ENCODE measurements at regions not wholly inside any gene's neighbourhood (a gene's known extent, or its start where the extent isn't known, plus 50 kb on each side); places are given as distances from the start of the nearest gene placed in this dataset.
"Not testable (repeated sequence)": the region's sequence is repeated elsewhere in the genome, so short reads cannot be mapped to it uniquely, and the experiment has no call there.

DNA sequence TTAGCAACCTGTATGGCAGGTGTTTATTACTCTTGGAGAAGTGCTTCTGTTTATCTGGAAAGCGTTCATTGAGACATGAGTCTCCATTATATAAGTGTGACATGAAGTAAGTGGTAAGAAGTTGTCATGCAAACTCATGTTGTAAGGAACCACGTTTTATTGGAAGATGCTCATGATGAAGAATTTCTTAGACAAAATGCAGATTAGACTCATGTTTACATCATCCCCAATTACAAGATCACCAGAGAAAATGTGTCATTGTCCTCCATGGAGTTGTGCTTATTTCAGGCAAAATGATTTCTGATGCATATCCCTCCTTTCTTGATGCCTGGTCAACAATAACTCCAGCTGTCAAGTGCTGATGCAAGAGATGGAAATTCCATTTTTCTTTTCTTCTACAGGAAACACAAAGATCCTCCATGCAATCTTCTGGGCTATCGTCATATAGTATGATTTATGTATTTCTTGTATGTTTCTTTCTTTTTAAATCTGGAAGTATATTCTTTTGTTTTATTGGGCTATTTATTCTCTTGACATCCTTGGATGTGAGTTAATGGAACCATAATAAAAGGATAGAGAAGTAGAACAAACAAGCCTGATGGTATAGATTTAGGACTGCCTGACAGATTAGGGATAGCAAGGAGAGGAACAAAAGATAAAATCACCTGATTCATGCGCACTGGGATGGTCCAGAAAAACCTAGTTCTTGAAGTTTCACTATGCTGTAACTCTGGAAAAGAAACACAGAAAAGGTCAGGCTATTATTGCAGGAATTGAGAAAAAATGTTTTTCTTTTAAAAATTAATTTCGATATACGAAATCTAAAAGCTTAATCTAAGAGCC is 50.7 kb upstream of the DIAPH3 start:
- H3K4me3 ChIP-seq: no peak overlapping the region
- no peaks in the 10 kb centered on the region for H3K4me1 ChIP-seq
- no peaks in the 10 kb centered on the region for H3K9me3 ChIP-seq
- DNase-seq (ENCODE audit: low spot score in 2 of 2): no peak
- H3K36me3 ChIP-seq (replicated peaks): no peaks in the 10 kb centered on the region
- H3K27me3 ChIP-seq (ENCODE audit: low read depth): no peaks in the 10 kb centered on the region
- in situ Hi-C loops (cut with MboI; ENCODE audit: low sequenced_read_pairs): no loop called here

DNA sequence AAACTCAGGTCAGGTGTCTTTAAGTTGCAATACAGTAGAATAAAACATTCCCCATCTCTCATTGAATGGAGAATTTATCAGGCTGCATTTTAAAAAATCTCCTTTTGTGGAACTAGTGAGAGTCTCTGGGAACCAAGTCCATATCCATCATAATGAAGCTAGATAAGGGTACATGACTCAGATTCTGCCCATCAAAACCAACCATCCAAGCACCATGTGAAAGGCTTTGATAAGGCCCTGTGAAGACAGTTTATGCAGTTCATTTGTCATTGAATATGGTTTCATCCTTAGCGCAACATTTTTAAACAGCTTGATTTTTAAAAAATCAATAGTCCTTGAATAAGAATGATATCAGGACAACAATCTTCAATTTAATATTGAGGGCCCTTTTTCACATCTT is 56.3 kb upstream of the DIAPH3 start:
- Histone ChIP-seq H3K9me3 (no peaks in the 10 kb centered on the region), H3K4me3 (no peak overlapping the region), H3K36me3 (replicated peaks) (no peaks in the 10 kb centered on the region), H3K27me3 (ENCODE audit: low read depth) (no peaks in the 10 kb centered on the region), H3K4me1 (no peaks in the 10 kb centered on the region)
- DNase-seq (ENCODE audit: low spot score in 2 of 2): no peak
- in situ Hi-C loops (cut with MboI; ENCODE audit: low sequenced_read_pairs): no loop called here

GRCh38 chr13:60221581-60221980 is 57.9 kb upstream of the DIAPH3 start:
- Histone ChIP-seq H3K4me1 (no peaks in the 10 kb centered on the region), H3K36me3 (replicated peaks) (no peaks in the 10 kb centered on the region), H3K4me3 (no peak overlapping the region), H3K27me3 (ENCODE audit: low read depth) (no peaks in the 10 kb centered on the region), H3K9me3 (no peaks in the 10 kb centered on the region)
- in situ Hi-C loops (cut with MboI; ENCODE audit: low sequenced_read_pairs): no loop called here
- no peak for DNase-seq (ENCODE audit: low spot score in 2 of 2)

GRCh38 chr13:60226507-60226906 is 62.8 kb upstream of the DIAPH3 start:
- Histone ChIP-seq H3K27me3 (ENCODE audit: low read depth) (no peaks in the 10 kb centered on the region), H3K9me3 (no peaks in the 10 kb centered on the region), H3K4me1 (no peaks in the 10 kb centered on the region), H3K36me3 (replicated peaks) (no peaks in the 10 kb centered on the region), H3K4me3 (no peak overlapping the region)
- peak; percentile 11 to 44 for DNase-seq (ENCODE audit: low spot score in 2 of 2)
- in situ Hi-C loops (cut with MboI; ENCODE audit: low sequenced_read_pairs): no loop called here

DNA sequence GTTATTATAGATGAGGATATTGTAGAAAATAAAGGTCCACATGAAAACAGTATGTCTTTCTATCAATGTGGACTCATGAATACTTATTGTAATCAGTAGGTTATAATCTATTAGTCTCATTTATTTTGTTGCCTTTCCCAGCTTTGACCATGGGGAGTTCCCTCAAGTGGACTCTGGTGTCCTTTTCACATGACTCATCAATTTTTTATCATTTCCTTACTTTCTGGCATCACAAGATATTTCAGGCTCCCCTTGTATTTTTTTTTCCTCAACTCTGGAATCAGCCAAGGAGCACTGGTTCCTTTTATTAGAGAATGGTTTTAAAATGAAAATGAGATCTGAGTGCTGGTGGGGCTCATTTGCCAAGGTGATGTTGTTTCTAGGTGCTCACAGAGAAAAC is 63.4 kb upstream of the DIAPH3 start:
- Histone ChIP-seq H3K9me3 (no peaks in the 10 kb centered on the region), H3K27me3 (ENCODE audit: low read depth) (no peaks in the 10 kb centered on the region), H3K4me3 (no peak overlapping the region), H3K36me3 (replicated peaks) (no peaks in the 10 kb centered on the region), H3K4me1 (no peaks in the 10 kb centered on the region)
- in situ Hi-C loops (cut with MboI; ENCODE audit: low sequenced_read_pairs): no loop called here
- no peak for DNase-seq (ENCODE audit: low spot score in 2 of 2)

DNA sequence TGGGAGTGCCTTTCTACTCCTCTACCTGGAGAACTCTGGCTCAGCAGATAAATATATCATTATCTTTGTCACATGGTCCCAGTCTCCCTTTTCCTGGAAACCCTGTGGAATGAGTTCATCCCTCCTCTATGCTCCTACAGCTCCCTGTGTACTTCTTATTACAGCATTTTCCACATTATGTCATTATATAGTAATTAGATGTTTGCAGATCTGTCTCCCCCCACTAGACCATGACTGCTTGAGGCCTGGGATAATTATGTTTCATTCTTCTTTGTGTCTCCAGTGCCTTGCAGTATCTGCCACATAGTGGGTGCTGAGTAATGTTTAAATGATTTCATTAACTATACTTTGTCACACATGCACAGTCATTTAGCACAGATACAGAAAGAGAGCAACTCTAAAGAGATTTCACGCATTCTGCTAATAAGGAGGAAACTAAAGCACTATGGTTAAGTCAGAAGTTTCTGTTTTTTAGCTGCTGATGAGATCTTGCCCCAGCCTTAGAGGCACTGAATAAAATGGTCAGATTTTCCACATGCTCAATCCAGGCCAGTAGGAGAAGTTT is 66.1 kb upstream of the DIAPH3 start:
- H3K4me3 ChIP-seq: no peak overlapping the region
- no peaks in the 10 kb centered on the region for H3K27me3 ChIP-seq (ENCODE audit: low read depth)
- no peaks in the 10 kb centered on the region for H3K9me3 ChIP-seq
- DNase-seq (ENCODE audit: low spot score in 2 of 2): no peak
- H3K4me1 ChIP-seq: no peaks in the 10 kb centered on the region
- no peaks in the 10 kb centered on the region for H3K36me3 ChIP-seq (replicated peaks)
- in situ Hi-C loops (cut with MboI; ENCODE audit: low sequenced_read_pairs): no loop called here

DNA sequence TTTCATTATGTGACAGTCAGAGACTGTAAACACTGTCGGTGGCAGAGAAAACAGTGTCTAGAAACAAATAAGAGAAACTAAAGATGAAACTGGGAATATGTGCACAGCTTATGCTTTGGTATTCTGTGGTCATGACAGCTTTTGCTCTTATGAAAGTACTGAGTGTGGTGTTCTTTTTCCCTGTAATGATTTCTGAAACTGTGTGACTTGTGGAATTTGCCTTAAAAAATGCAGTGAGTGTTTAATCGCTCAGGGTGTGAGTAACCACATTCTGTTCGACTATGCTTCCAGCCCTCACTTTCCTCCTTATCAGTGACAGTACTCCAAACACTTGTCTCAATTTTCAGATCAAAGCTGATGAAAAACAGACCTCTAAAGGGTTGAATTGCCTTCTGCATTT is 66.9 kb upstream of the DIAPH3 start:
- Histone ChIP-seq H3K9me3 (no peaks in the 10 kb centered on the region), H3K36me3 (replicated peaks) (no peaks in the 10 kb centered on the region), H3K4me1 (no peaks in the 10 kb centered on the region), H3K27me3 (ENCODE audit: low read depth) (no peaks in the 10 kb centered on the region), H3K4me3 (no peak overlapping the region)
- DNase-seq (ENCODE audit: low spot score in 2 of 2): no peak
- in situ Hi-C loops (cut with MboI; ENCODE audit: low sequenced_read_pairs): no loop called here

- no peak for DNase-seq (ENCODE audit: low spot score in 2 of 2)
- Histone ChIP-seq H3K4me3 (no peak overlapping the region), H3K9me3 (no peaks in the 10 kb centered on the region), H3K4me1 (peaks cover 7% of the 10 kb centered on the region; the same call in 1 of the 2 replicates), H3K36me3 (replicated peaks) (no peaks in the 10 kb centered on the region), H3K27me3 (ENCODE audit: low read depth) (no peaks in the 10 kb centered on the region)
- in situ Hi-C loops (cut with MboI; ENCODE audit: low sequenced_read_pairs): no loop called here
Measured at GRCh38 chr13:60242043-60242595, 78.4 kb upstream of the DIAPH3 start.

DNA sequence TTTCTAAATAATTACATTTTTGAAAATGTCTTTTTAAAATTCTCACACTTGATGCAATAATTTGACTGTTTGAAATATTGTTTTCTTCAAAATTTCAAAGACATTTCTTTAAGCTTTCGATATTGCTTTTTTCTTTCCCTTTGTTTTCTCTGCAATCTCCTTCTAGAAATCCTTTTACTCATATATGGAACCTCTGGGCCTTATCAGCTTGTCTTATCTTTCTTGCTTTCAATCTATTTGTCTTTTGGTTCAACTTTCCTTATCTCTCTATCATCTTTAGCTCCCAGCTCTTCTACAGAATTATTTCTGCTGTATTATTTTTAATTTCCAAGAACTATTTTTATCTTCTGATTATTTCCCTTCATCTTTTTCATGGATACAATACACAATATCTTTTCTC is 80.7 kb upstream of the DIAPH3 start:
- H3K36me3 ChIP-seq (replicated peaks): no peaks in the 10 kb centered on the region
- in situ Hi-C loops (cut with MboI; ENCODE audit: low sequenced_read_pairs): no loop called here
- H3K4me1 ChIP-seq: peaks cover 7% of the 10 kb centered on the region; the same call in 1 of the 2 replicates
- H3K9me3 ChIP-seq: no peaks in the 10 kb centered on the region
- H3K27me3 ChIP-seq (ENCODE audit: low read depth): no peaks in the 10 kb centered on the region
- H3K4me3 ChIP-seq: no peak overlapping the region
- no peak for DNase-seq (ENCODE audit: low spot score in 2 of 2)

DNA sequence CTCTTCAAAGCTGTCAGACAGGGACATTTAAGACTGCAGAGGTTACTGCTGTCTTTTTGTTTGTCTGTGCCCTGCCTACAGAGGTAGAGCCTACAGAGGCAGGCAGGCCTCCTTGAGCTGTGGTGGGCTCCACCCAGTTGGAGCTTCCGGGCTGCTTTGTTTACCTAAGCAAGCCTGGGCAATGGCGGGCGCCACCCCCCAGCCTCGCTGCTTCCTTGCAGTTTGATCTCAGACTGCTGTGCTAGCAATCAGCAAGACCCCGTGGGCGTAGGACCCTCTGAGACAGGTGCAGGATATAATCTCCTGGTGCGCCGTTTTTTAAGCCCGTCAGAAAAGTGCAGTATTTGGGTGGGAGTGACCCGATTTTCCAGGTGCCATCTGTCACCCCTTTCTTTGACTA is 87.7 kb upstream of the DIAPH3 start:
- in situ Hi-C loops (cut with MboI; ENCODE audit: low sequenced_read_pairs); H3K36me3 ChIP-seq (replicated peaks); DNase-seq (ENCODE audit: low spot score in 2 of 2); H3K27me3 ChIP-seq (ENCODE audit: low read depth); H3K4me1 ChIP-seq; H3K4me3 ChIP-seq; H3K9me3 ChIP-seq: not testable (repeated sequence)

DNA sequence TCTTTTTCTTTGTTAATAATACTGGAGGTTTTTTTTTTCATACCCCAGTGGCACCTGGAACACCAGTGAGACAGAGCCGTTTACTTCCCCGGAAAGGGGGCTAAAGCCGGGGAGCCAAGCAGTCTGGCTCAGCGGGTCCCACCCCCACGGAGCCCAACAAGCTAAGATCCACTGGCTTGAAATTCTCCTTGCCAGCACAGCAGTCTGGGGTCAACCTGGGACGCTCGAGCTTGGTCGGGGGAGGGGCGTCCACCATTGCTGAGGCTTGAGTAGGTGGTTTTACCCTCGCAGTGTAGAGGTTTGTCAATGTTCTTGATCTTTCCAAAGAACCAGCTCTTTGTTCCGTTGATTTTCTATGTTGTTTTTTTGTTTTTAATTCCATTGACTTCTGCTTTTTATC is 94.6 kb upstream of the DIAPH3 start:
- in situ Hi-C loops (cut with MboI; ENCODE audit: low sequenced_read_pairs): no loop called here
- no peaks in the 10 kb centered on the region for H3K27me3 ChIP-seq (ENCODE audit: low read depth)
- H3K9me3 ChIP-seq: no peaks in the 10 kb centered on the region
- peaks cover 4% of the 10 kb centered on the region; the same call in 1 of the 2 replicates for H3K4me1 ChIP-seq
- DNase-seq (ENCODE audit: low spot score in 2 of 2): no peak
- H3K4me3 ChIP-seq: no peak overlapping the region
- no peaks in the 10 kb centered on the region for H3K36me3 ChIP-seq (replicated peaks)

DNA sequence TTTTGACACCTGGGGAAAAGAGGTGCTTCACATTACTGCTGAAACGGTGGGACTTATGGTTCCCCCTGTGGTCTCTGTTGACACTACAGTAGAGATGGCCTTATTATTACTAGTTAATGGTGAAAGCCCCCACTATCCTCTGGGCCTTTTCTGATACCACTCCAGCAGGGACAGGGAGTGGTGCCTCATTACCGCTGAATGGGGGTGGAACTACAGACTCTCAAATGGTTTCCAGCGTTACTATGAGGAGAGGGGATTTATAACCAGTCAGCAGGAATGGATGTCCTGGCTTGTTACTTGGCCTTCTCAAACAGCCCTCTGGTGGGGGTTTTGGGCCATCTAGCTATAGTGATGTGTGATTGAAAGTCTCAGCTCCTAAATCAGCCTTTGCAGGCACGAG is 96.7 kb upstream of the DIAPH3 start:
- H3K36me3 ChIP-seq (replicated peaks): no peaks in the 10 kb centered on the region
- DNase-seq (ENCODE audit: low spot score in 2 of 2): no peak
- in situ Hi-C loops (cut with MboI; ENCODE audit: low sequenced_read_pairs): no loop called here
- no peak overlapping the region for H3K4me3 ChIP-seq
- H3K9me3 ChIP-seq: no peaks in the 10 kb centered on the region
- H3K4me1 ChIP-seq: peaks cover 4% of the 10 kb centered on the region; the same call in 1 of the 2 replicates
- no peaks in the 10 kb centered on the region for H3K27me3 ChIP-seq (ENCODE audit: low read depth)

DNA sequence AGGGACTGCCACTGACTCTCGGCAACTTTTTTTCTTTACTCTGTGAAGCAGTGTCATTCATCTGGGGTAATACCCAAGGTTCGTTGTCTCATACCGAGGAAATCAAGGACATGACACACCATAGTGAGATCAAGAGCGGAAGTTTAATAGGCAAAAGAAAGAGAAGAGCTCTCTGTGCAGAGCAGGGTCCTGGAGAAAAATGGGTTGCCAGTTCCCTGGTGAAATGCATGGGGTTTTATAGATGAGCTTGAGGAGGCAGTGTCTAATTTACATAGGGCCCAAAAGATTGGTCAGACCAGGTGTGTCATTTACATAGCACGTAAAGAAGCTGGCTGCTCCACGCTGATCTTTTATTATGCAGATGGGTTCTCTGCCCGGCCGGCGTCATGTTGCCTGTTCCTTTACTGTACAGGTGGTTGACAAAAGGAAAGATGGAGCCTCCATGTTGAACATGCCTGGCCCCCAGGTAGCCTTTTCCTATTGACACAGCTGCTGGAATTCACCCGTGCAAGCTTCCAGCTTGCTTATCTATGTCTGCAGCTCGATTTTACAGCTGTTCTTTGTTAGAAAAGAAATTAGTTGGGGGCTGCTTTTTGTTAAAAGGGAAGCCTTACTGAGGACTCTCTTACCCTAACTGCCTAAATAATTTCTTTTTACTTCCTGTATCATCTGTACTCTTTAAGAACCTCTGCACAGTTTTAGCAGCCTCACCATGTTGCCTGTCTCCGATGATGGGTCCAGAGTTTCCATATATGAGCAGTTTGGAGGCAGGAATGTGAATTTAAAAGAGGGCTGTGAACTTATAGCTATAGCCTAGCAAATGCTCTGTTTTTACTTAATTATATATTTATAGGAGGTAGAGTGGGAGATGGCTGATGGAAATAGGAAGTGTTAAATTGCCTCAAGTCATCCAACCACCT is 98.0 kb upstream of the DIAPH3 start:
- DNase-seq (ENCODE audit: low spot score in 2 of 2): peak; percentile 55 to 58
- Histone ChIP-seq H3K4me1 (peaks cover 4% of the 10 kb centered on the region; the same call in 1 of the 2 replicates), H3K9me3 (no peaks in the 10 kb centered on the region), H3K27me3 (ENCODE audit: low read depth) (no peaks in the 10 kb centered on the region), H3K36me3 (replicated peaks) (no peaks in the 10 kb centered on the region), H3K4me3 (no peak overlapping the region)
- in situ Hi-C loops (cut with MboI; ENCODE audit: low sequenced_read_pairs): no loop called here
